BJ (cell line): ENCODE measurements at regions not wholly inside any gene's neighbourhood (a gene's known extent, or its start where the extent isn't known, plus 50 kb on each side); places are given as distances from the start of the nearest gene placed in this dataset.

Experiments used
- CTCF ChIA-PET: fragments of 350-600 bp; formaldehyde crosslinking; extraction: SDS; loops from one replicate; lab custom pipeline; 2021; ENCODE audit warnings: antibody characterized with exemption, inconsistent platforms; lab: Yijun Ruan, JAX
- POLR2A ChIA-PET: fragments of 300-600 bp; sonication (Branson Sonifier 250); formaldehyde crosslinking; extraction: SDS; loops from one replicate; lab custom pipeline; 2021; ENCODE audit warnings: antibody characterized with exemption; lab: Charles Lee
- DNase-seq: peaks from one replicate; pipeline ENCODE4 v3.0.0-alpha.2; 2011; ENCODE audit warnings: low read depth
- H3K27me3 ChIP-seq: 2 replicates; pipeline ENCODE4 v1.6.0; 2011; ENCODE audit warnings: low read length; ENCODE audit not compliant: control insufficient read depth, insufficient read depth
- H3K36me3 ChIP-seq: 2 replicates; pipeline ENCODE4 v1.5.1; 2011; ENCODE audit warnings: low read length; ENCODE audit not compliant: control insufficient read depth, insufficient read depth
- H3K4me3 ChIP-seq: 2 replicates; pipeline ENCODE4 v1.5.1; 2011; ENCODE audit warnings: low read depth, mild to moderate bottlenecking, control low read depth, low read length
- CTCF ChIP-seq: IDR thresholded peaks from 2 replicates; pipeline ENCODE4 v1.5.1; 2011; ENCODE audit warnings: low read depth, mild to moderate bottlenecking, control low read depth, inconsistent platforms, low read length, moderate library complexity; ENCODE audit not compliant: insufficient read depth

GRCh38 chr12:29883525-29883924 lies 99.8 kb upstream of the TMTC1 start:
- TF ChIP-seq CTCF, result no peak
- H3K4me3 ChIP-seq, result no peak overlapping the region
- no peaks in the 10 kb centered on the region for H3K27me3 ChIP-seq
- CTCF ChIA-PET, result no interaction called here
- no peaks in the 10 kb centered on the region for H3K36me3 ChIP-seq
- no peak for DNase-seq
- POLR2A ChIA-PET, result no interaction called here

- POLR2A ChIA-PET, result no interaction called here
- CTCF ChIA-PET, result no interaction called here
- no peaks in the 10 kb centered on the region for H3K27me3 ChIP-seq
- no peak overlapping the region for H3K4me3 ChIP-seq
- H3K36me3 ChIP-seq, result no peaks in the 10 kb centered on the region
- DNase-seq, result no peak
- no peak for TF ChIP-seq CTCF
Measured at GRCh38 chr12:29882846-29883245, 99.1 kb upstream of the TMTC1 start.

- no peaks in the 10 kb centered on the region for H3K36me3 ChIP-seq
- ChIA-PET POLR2A (no interaction called here), CTCF (interaction anchor here (1.7 kb wide), 1 partner anchor 9 kb away, joined by 8 read pairs; no protein-coding TSS in a partner anchor)
- no peak for TF ChIP-seq CTCF
- no peak overlapping the region for H3K4me3 ChIP-seq
- no peak for DNase-seq
- H3K27me3 ChIP-seq, result no peaks in the 10 kb centered on the region
Measured at GRCh38 chr12:29880987-29881386, 97.2 kb upstream of the TMTC1 start.

GRCh38 chr12:29879606-29880308 lies 96.0 kb upstream of the TMTC1 start:
- ChIA-PET POLR2A (no interaction called here), CTCF (interaction anchor here (0.9 to 1.7 kb wide), 2 partner anchors 10 to 19 kb away, joined by 3 to 8 read pairs; no protein-coding TSS in a partner anchor)
- Histone ChIP-seq H3K36me3 (no peaks in the 10 kb centered on the region), H3K27me3 (no peaks in the 10 kb centered on the region), H3K4me3 (no peak overlapping the region)
- TF ChIP-seq CTCF, result no peak
- no peak for DNase-seq

- ChIA-PET POLR2A (no interaction called here), CTCF (no interaction called here)
- TF ChIP-seq CTCF, result no peak
- Histone ChIP-seq H3K27me3 (no peaks in the 10 kb centered on the region), H3K4me3 (no peak overlapping the region), H3K36me3 (no peaks in the 10 kb centered on the region)
- DNase-seq, result no peak
Measured at GRCh38 chr12:29869946-29870345, 86.2 kb upstream of the TMTC1 start.
